Kidney capillary endothelial cell (primary cell): ENCODE measurements at regions not wholly inside any gene's neighbourhood (a gene's known extent, or its start where the extent isn't known, plus 50 kb on each side); places are given as distances from the start of the nearest gene placed in this dataset.

Source experiments
- DNase-seq: peaks from one replicate; pipeline ENCODE4 v3.0.0-alpha.2; 2018; ENCODE audit warnings: low spot score

DNA sequence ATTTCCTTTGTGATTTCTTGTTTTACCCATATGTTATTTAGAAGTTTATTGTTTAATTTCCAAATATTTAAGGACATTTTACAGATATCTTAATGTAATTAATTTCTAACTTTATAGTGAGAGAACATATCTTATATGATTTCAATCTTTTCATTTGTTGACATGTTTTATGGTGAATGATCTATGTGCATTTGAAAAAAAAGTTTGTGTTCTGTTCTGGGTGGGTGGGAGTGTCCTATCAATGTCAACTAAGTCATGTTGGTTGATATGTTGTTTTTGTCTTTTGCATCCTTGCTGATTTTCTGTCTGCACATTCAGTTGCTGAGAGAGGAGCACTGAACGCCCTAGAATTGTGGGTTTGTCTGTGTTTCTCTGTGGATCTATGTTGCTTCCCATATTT lies 50.3 kb upstream of the CBFA2T3 start:
- no peak for DNase-seq

- no peak for DNase-seq
Observed at GRCh38 chr16:89031715-89032659, 55.0 kb upstream of the CBFA2T3 start.

- no peak for DNase-seq
Observed at GRCh38 chr16:89033304-89033703, 56.3 kb upstream of the CBFA2T3 start.

DNA sequence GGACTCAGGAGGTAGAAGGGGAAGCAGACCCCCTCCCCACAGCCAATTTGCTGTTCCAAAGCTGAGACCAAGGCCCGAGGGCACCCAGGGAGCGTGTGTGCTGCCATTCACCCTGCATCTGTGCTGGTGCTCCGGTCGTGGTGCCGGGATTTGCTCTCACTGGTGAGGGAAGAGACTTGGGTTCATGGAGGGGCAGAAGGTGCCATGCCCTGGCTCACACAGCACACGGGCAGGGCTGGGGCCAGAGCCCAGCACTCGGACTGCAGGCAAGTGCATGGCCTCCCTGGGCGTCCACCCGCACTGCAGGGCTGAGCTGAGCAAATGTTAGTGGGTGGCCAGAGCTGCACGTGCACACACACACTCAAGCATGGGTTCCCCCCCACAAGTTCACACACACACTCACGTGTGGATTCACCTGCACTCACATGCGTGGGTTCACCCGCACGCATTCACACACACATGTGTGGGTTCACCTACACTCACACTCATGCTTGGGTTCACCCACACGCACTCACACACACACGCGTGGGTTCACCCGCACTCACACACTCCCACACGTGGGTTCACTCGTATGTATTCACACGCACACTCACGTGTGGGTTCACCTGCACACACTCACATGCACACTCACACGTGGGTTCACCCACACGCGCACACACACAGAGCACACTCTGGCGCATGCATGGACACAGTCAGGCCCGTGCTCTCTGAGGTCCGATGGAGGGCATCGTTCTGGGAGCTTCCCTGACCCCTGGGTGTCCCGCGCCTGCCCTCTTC lies 57.0 kb upstream of the CBFA2T3 start:
- DNase-seq: no peak

DNA sequence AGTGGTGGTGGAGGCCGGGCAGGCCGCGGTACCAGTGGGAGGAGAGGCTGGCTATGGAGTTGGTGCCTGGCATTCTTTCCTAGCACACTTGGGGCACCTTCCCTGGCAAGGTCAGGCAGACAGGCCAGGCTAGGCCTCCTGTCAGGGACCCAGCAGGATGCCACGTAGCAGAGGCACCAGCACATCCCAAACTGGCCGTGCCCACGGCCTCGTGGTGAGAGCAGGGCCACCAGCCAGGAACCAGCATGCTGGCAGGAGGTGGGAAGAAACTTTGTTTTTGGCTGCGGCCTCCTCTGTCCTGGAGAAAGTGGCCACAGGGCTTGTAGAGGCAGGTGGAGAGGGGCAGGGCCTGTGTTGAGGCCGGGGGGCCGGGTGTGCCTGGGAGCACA lies 57.6 kb upstream of the CBFA2T3 start:
- DNase-seq: no peak

DNA sequence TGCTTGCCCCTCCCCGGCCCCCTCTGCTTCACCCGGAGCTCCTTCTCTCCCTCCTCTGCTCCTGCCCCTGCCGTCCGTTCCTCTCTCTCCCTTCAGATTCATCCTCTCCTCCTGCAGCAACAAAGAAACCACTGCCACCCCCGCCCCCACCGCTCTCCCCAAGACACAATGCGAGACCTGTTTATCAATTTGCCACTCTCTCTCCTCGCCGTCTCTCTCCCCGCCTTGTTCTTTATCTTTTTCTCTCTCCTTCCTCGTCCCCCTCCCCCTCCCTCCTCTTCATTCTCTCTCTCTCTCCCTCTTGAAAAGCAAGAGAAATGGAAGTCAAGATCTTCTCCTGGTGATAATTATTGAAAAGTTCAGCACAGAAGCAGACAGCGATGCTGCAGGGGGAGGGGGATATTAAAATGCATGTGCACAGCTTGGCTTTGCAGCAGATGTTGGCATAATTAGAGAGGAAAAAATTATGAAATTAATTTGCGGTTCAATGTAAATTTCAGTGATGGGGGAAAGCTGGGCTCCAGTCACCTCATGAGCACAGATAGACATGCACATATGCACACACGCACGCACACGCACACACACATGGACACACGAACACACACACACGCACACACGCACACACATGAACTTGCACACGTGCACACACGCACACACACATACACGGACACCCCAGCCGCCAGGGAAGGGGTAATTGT lies 58.1 kb upstream of the CBFA2T3 start:
- no peak for DNase-seq

DNA sequence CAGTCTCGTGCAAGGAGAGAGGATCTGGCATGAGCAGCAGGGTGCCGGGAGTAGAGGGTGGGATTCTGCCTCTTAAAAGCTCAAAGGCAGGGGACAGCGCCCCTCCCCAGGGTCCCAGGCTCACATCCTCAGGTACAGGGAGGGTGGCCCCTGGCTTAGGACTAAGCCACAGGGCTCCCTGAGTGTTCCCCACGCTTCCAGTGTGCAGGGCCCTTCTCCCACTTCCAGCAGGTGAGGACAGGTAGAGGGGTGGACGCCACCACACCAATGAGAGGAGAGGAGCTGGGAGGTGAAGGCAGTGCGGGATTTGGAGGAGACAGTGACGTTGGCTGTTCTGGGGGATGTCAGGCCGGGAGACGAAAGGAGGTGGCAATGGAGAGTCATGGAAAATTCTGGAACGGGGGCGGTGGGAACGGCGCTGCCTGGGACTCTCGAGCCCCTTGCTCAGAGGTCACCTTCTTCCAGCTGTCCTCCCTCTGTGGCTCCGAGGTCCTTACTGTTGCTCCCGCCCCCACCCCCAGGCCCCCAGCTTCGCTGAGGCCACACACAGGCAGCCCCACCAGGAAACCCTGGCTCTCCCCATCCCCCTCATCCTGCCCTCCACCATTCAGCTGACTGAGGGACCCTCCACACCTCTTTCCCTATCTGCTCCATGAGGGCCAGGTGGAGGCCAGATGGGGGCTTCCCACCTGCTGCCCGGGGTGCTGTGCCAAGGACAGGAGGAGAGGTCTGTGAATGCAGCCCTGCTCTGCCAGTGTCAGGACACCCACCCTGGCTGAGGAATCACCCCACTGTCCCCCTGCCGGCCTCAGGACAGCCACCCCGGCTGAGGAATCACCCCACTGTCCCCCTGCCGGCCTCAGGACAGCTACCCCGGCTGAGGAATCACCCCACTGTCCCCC lies 57.7 kb upstream of the ACSF3 start:
- DNase-seq: no peak

DNA sequence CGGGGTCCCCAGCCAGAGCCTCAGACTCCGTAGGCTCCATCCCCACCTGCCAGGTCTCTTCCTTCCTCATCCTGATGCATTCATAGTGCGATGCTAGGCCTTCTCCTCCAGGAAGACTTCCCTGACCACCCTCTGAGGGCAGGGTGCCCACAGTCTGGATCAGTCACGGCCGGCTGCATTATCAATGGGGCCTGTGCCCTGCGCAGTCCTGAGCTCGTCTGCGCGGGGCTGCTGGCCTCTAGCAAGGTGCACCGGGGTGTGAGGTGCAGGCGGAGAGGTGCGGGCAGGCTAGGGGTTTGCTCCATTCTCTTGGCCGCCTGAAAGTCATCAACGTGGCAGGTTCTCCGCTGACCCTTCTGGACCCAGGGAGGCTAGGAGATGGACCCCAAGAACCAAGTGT lies 56.9 kb upstream of the ACSF3 start:
- DNase-seq: no peak

DNA sequence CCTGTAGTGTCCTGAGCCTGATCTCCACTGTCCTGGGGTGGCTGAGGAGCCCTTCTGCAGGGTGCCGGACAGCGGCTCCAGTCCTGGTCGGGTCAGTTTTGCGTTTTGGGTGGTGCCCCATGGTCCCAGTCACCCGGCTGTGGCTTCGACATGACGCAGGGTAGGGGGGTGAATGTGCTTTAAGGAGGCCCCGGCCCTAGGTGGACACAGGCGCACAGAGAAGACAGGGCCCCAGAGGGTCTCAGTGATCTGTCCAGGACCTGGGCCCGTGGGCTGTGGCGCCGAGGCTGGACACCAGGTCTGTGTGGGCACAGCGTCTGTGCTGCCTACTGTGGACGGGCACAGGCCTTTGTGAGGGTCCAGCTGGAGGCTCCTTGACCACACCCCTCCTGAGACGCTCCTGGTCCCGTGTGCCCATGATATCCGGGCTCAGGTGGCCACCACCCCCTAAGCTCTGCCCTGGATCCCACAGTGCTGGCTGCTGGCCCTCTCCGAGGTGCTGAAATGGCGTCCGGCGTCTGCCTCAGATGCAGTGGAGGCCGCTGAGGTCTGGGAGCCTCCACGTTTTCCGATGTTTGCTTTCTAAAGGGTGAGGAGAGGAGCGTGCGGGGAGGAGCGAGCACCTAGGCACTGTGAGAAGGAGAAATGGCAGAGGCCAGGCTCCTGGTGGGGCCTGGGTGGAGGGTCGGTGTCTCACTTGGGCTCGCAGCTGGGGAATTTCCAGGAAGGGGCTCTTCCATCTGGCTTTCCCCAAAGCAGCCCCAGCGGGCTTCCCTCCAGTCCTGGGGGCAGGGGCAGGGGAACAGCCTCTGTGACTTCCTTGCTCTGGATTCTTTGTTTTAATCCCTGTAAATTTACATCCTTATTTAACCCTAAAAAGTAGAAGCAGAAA lies 56.1 kb upstream of the ACSF3 start:
- DNase-seq: peak; percentile 28

GRCh38 chr16:89038221-89038721 lies 55.4 kb upstream of the ACSF3 start:
- no peak for DNase-seq

DNA sequence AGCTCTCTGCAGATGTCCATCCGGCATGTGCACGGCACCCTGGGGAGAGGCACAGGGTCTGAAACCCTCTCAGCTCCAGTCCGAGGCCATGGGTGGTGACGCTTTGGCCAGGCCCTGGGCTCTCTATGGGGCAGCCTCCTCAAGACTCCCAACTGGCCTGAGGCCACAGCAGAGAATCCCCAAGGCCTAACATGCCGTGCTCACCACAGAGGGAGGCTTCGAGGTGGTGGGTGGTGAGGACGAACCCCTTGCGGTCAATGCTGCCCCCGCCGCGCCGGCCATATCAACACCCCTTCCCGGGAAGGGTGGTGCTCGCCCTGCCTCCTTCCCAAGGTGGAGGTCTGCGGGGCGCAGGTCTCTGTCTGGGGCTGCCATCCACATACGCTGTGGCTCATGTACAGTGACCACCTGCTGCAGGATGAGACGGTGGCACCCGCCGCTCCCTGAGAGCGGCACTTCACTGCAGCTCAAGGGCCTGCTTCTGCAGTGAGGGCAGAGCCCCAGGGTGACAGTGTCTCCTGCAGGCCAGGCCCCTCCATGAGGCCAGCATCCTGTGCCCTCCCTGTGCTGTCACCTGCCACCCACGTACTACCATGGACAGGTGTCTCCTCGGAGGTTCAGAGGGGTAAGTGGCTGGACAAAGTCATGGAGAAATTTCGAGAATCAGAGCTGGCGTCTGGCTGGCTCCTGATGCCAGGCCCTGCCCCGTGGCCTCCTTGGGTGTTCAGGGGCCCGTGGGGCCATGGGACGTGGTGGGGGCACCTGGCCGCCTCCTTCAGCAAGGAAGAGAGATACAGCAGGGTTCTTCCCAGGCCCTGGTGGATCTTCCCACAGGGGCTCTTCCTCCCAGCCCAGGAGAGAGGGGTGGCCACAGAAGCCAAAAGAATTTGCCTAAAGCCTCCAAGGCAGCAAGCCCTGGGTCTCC lies 54.6 kb upstream of the ACSF3 start:
- no peak for DNase-seq

DNA sequence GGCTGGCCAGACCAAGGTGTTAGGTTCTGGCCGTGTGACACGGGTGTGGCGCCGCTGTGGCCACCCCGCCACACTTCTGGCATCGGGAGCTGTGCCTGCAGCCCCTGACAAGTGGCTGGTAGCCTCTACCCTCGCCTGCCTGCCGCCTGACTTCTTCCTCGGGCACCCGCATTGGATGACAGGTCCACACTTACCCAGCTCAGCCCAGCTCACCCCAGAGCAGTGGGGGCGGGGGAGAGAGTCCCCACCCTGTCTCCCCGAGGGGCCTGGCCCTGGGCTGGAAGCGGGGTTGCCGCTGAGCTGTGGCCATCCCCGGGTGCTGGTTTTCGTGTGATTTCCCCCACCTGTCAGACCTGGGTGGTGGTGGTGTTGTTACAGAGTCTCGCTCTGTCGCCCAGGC lies 53.9 kb upstream of the ACSF3 start:
- no peak for DNase-seq

DNA sequence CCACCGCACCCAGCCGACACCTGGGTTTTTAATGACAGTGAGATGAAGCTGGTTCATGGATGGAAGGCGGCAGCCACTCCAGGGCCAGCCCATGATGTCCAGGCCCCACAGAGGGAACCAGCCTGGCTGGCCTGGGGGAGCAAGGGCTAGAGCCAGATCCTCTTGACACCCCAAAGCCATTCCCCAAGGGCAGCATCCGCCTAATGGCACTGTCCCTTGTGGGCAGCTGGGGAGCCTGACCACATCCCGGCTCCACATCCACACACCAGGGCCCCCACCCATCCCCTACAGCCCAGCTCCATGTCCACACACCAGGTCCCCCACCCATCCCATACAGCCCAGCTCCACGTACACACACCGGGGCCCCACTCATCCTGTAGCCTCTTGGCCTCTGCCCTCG lies 53.3 kb upstream of the ACSF3 start:
- no peak for DNase-seq

DNA sequence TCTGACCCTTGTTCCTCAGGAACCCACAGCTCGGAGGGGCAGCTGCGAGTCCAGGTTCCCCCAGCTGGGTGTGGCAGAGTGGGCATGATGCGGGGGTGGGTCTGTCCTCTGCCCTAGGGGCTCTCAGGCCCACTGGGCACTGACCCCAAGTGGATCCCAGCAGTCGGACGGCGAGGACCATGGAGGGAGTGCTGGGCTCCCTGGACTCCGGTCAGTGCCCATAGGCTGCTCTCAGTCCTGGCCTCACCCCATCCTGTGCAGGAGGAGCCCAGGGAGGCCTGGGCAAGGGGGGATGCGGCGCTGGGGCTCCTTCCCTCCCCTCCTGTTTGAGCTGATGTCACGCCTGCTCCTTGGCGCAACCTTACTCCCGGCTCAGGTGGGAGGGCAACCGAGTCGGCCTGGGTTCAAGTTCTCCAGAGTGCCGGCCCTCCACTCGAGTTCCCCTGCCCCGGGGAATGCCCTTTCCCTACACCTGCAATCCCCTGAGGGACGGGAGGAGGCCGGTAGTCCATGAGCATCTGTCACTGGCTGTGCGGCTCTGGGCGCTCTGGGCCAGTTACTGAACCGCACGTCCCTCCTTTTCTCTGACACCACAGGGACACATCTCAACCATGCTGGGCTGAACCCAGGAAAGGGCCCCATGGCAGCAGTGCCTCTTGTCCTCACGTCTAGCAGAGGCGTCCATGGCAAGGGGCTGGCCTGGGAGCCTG lies 52.6 kb upstream of the ACSF3 start:
- no peak for DNase-seq

GRCh38 chr16:89041571-89042481 lies 51.8 kb upstream of the ACSF3 start:
- DNase-seq: no peak

DNA sequence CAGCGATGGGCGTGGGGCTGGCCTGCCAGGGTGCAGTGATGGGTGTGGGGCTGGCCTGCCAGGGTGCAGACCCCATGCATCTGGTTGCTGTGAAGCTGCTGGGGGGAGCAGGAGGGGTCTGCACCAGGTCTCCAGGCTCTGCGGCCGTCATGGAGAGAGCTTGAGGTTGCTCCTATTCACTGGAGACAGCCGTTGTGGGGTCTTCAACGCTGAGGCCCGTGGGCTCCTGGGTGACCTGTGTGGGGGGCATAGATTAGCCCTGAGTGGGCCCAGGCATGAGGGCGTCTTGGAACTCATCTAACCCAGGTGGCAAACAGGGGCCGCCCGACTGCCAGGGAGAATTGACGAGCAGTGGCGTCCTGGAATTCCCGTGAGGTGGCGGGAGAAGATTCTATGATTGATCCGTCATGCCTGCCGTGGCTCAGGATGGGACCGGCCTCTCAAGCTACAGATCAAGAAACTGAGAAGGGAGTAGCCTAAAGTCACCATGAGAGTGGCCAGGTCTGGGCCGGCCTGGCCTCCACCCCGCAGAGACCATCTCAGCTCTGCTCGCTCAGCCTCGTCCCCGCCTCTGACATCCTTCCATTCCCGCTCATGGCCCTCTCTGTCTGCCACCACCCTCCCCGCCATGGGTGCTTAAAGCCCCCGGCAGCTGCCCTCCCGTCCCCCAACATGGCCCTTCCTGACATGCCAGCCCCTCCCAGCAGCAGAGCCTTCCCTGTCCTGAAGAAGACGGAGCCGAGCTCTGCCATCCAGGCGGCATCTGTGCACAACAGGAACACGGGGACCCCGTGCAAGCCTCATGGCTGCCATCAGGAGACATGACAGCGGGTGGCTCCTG lies 50.7 kb upstream of the ACSF3 start:
- no peak for DNase-seq
